ENCODE measurements at regions not wholly inside any gene's neighbourhood (a gene's known extent, or its start where the extent isn't known, plus 50 kb on each side); places are given as distances from the start of the nearest gene placed in this dataset.
A peak's percentile ranks its signal among the peaks of the same experiment; 100 is the strongest.

DNA sequence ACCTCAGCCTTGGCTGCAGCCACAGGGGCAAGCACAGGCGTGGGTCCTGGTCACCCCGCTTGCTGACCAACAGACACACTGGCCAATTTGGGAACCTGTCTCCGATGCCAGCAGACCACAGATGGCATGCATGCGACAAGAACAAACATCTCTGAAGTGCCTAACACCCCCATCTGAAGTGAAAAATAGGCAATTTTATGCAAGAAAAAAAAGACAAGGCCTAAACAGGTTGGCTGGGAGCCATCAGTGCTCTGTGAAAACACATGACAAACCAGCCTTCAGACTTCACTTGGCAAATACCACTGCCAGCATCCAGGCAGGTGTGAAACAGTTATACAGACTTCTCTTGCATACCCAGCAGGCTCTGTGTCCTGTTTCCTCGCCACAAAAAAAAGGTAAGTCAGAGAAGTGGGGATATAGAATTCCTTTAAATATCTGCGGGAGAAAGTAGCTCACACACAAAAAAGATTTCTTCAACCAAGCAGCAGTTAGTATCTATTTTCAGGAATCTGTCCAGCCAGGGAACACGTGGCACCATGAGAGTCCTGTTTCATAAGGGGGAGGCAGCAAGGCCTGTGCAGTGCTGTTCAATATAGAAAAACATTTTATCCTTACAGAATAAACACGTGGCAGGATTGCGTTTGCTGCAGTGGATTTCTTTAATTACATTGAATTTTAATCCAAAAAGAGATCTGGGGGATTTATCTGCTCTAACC is 293.4 kb upstream of the MKLN1 start:
- no peak overlapping the region for H3K4ac ChIP-seq (ENCODE audit: low read depth, low read length)
- no peaks in the 10 kb centered on the region for H3K9me3 ChIP-seq (ENCODE audit: insufficient read depth, low read depth, low read length)
- H3K23ac ChIP-seq (ENCODE audit: low read length): no peak overlapping the region
- H3K14ac ChIP-seq (ENCODE audit: low read length): no peak overlapping the region
- no peak overlapping the region for H3K18ac ChIP-seq (ENCODE audit: low read length)
- peak overlapping the region; percentile 50 for H2AFZ ChIP-seq (ENCODE audit: insufficient read depth, low read length, poor library complexity)
- H3K4me1 ChIP-seq (ENCODE audit: control insufficient read depth in 1 of 2, insufficient read depth in 2 of 2, low read length in 2 of 2): no peaks in the 10 kb centered on the region
- H4K12ac ChIP-seq (ENCODE audit: low read depth, low read length): no peak overlapping the region
- H3K4me2 ChIP-seq (ENCODE audit: low read length): no peak overlapping the region
- no peak overlapping the region for H2BK12ac ChIP-seq (ENCODE audit: low read length)
- no CpG with 5 or more reads among the region's 9 CpGs for WGBS (ENCODE audit: extremely low coverage, insufficient coverage, insufficient read length)
- H3K27ac ChIP-seq (ENCODE audit: low read depth, low read length): no peak overlapping the region
- H3K9ac ChIP-seq (ENCODE audit: low read length): no peak overlapping the region
- no peak overlapping the region for H2AK5ac ChIP-seq (ENCODE audit: low read length)
- no peak overlapping the region for H4K8ac ChIP-seq (ENCODE audit: low read depth, low read length)
- no peak overlapping the region for H2BK120ac ChIP-seq (ENCODE audit: insufficient read depth, low read length, poor library complexity)
- peaks cover 2% of the 10 kb centered on the region for H3K79me2 ChIP-seq (ENCODE audit: control insufficient read depth, insufficient read depth, low read length, poor library complexity)
- no peak overlapping the region for H4K91ac ChIP-seq (ENCODE audit: low read depth, low read length)
- H3K4me3 ChIP-seq (ENCODE audit: low read depth, low read length): no peak overlapping the region
- no peak overlapping the region for H2BK5ac ChIP-seq (ENCODE audit: low read depth, low read length, poor library complexity)
- no peaks in the 10 kb centered on the region for H3K27me3 ChIP-seq (ENCODE audit: insufficient read depth, low read length)
- H3K79me1 ChIP-seq (ENCODE audit: low read length): peaks cover 2% of the 10 kb centered on the region
- no peak for DNase-seq
- H3K36me3 ChIP-seq (ENCODE audit: control insufficient read depth in 1 of 2, insufficient read depth in 2 of 2, low read length in 2 of 2): no peaks in the 10 kb centered on the region

GRCh38 chr7:131035088-131035770 is 292.4 kb upstream of the MKLN1 start:
- WGBS (ENCODE audit: extremely low coverage, insufficient coverage, insufficient read length): no CpG with 5 or more reads among the region's 8 CpGs
- no peak overlapping the region for H3K14ac ChIP-seq (ENCODE audit: low read length)
- H3K18ac ChIP-seq (ENCODE audit: low read length): no peak overlapping the region

DNA sequence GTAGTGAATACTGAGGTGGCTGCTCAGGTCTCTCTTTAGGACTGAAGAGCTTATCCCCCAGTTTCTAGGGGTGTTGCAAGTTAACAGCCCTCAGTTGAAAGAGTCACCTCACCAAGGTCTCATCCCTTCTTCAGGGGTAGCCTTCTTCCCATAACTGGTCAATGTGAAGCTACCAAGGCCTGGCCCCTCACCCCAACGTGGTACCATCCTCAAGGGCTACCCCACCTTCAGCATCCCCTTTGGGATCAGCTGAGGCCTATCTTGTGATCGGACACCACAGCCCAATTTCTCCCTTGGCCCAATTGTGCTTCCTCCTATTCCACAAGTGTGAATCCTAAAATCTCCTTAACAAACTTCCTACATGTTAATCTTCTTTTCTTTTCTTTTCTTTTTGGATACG is 289.5 kb upstream of the MKLN1 start:
- no peak overlapping the region for H3K18ac ChIP-seq (ENCODE audit: low read length)
- no peak overlapping the region for H3K4ac ChIP-seq (ENCODE audit: low read depth, low read length)
- no peaks in the 10 kb centered on the region for H3K79me1 ChIP-seq (ENCODE audit: low read length)
- no peak overlapping the region for H3K14ac ChIP-seq (ENCODE audit: low read length)
- H2BK5ac ChIP-seq (ENCODE audit: low read depth, low read length, poor library complexity): no peak overlapping the region
- H3K4me2 ChIP-seq (ENCODE audit: low read length): no peak overlapping the region
- no peak for DNase-seq
- no peaks in the 10 kb centered on the region for H3K4me1 ChIP-seq (ENCODE audit: control insufficient read depth in 1 of 2, insufficient read depth in 2 of 2, low read length in 2 of 2)
- H3K36me3 ChIP-seq (ENCODE audit: control insufficient read depth in 1 of 2, insufficient read depth in 2 of 2, low read length in 2 of 2): no peaks in the 10 kb centered on the region
- H4K8ac ChIP-seq (ENCODE audit: low read depth, low read length): no peak overlapping the region
- H2BK12ac ChIP-seq (ENCODE audit: low read length): no peak overlapping the region
- no peak overlapping the region for H4K12ac ChIP-seq (ENCODE audit: low read depth, low read length)
- no peak overlapping the region for H2BK120ac ChIP-seq (ENCODE audit: insufficient read depth, low read length, poor library complexity)
- H4K91ac ChIP-seq (ENCODE audit: low read depth, low read length): no peak overlapping the region
- no CpG with 5 or more reads among the region's 3 CpGs for WGBS (ENCODE audit: extremely low coverage, insufficient coverage, insufficient read length)
- H3K23ac ChIP-seq (ENCODE audit: low read length): no peak overlapping the region
- H3K27ac ChIP-seq (ENCODE audit: low read depth, low read length): no peak overlapping the region
- H2AK5ac ChIP-seq (ENCODE audit: low read length): no peak overlapping the region
- no peak overlapping the region for H2AFZ ChIP-seq (ENCODE audit: insufficient read depth, low read length, poor library complexity)
- H3K9me3 ChIP-seq (ENCODE audit: insufficient read depth, low read depth, low read length): no peaks in the 10 kb centered on the region
- no peaks in the 10 kb centered on the region for H3K27me3 ChIP-seq (ENCODE audit: insufficient read depth, low read length)
- H3K4me3 ChIP-seq (ENCODE audit: low read depth, low read length): no peak overlapping the region
- H3K9ac ChIP-seq (ENCODE audit: low read length): no peak overlapping the region
- peaks cover 2% of the 10 kb centered on the region for H3K79me2 ChIP-seq (ENCODE audit: control insufficient read depth, insufficient read depth, low read length, poor library complexity)

More at GRCh38 chr7:131035088-131035770, 292.4 kb upstream of the MKLN1 start:
- Histone ChIP-seq H4K91ac (ENCODE audit: low read depth, low read length) (no peak overlapping the region), H2BK120ac (ENCODE audit: insufficient read depth, low read length, poor library complexity) (no peak overlapping the region), H3K27ac (ENCODE audit: low read depth, low read length) (no peak overlapping the region), H2AFZ (ENCODE audit: insufficient read depth, low read length, poor library complexity) (no peak overlapping the region), H4K12ac (ENCODE audit: low read depth, low read length) (no peak overlapping the region), H2BK5ac (ENCODE audit: low read depth, low read length, poor library complexity) (no peak overlapping the region), H3K9ac (ENCODE audit: low read length) (no peak overlapping the region), H3K4me2 (ENCODE audit: low read length) (no peak overlapping the region), H2BK12ac (ENCODE audit: low read length) (no peak overlapping the region), H3K9me3 (ENCODE audit: insufficient read depth, low read depth, low read length) (no peaks in the 10 kb centered on the region), H3K79me1 (ENCODE audit: low read length) (peaks cover under 1% of the 10 kb centered on the region), H4K8ac (ENCODE audit: low read depth, low read length) (no peak overlapping the region), H3K4me3 (ENCODE audit: low read depth, low read length) (no peak overlapping the region), H3K4me1 (ENCODE audit: control insufficient read depth in 1 of 2, insufficient read depth in 2 of 2, low read length in 2 of 2) (no peaks in the 10 kb centered on the region), H3K27me3 (ENCODE audit: insufficient read depth, low read length) (no peaks in the 10 kb centered on the region), H3K36me3 (ENCODE audit: control insufficient read depth in 1 of 2, insufficient read depth in 2 of 2, low read length in 2 of 2) (no peaks in the 10 kb centered on the region), H3K23ac (ENCODE audit: low read length) (no peak overlapping the region), H3K4ac (ENCODE audit: low read depth, low read length) (no peak overlapping the region), H3K79me2 (ENCODE audit: control insufficient read depth, insufficient read depth, low read length, poor library complexity) (peaks cover 2% of the 10 kb centered on the region), H2AK5ac (ENCODE audit: low read length) (no peak overlapping the region)
- no peak for DNase-seq

GRCh38 chr7:131039355-131039762 is 288.3 kb upstream of the MKLN1 start:
- Histone ChIP-seq H3K9me3 (ENCODE audit: insufficient read depth, low read depth, low read length) (no peaks in the 10 kb centered on the region), H3K4ac (ENCODE audit: low read depth, low read length) (no peak overlapping the region), H3K18ac (ENCODE audit: low read length) (no peak overlapping the region), H3K4me1 (ENCODE audit: control insufficient read depth in 1 of 2, insufficient read depth in 2 of 2, low read length in 2 of 2) (no peaks in the 10 kb centered on the region), H3K4me2 (ENCODE audit: low read length) (no peak overlapping the region), H3K79me2 (ENCODE audit: control insufficient read depth, insufficient read depth, low read length, poor library complexity) (no peaks in the 10 kb centered on the region), H3K36me3 (ENCODE audit: control insufficient read depth in 1 of 2, insufficient read depth in 2 of 2, low read length in 2 of 2) (no peaks in the 10 kb centered on the region), H4K91ac (ENCODE audit: low read depth, low read length) (no peak overlapping the region), H2AFZ (ENCODE audit: insufficient read depth, low read length, poor library complexity) (no peak overlapping the region), H3K23ac (ENCODE audit: low read length) (no peak overlapping the region), H3K27ac (ENCODE audit: low read depth, low read length) (no peak overlapping the region), H2BK5ac (ENCODE audit: low read depth, low read length, poor library complexity) (no peak overlapping the region), H2BK120ac (ENCODE audit: insufficient read depth, low read length, poor library complexity) (no peak overlapping the region), H3K4me3 (ENCODE audit: low read depth, low read length) (no peak overlapping the region), H4K8ac (ENCODE audit: low read depth, low read length) (no peak overlapping the region), H3K14ac (ENCODE audit: low read length) (no peak overlapping the region), H3K9ac (ENCODE audit: low read length) (no peak overlapping the region), H2BK12ac (ENCODE audit: low read length) (no peak overlapping the region), H2AK5ac (ENCODE audit: low read length) (no peak overlapping the region), H4K12ac (ENCODE audit: low read depth, low read length) (no peak overlapping the region), H3K79me1 (ENCODE audit: low read length) (no peaks in the 10 kb centered on the region), H3K27me3 (ENCODE audit: insufficient read depth, low read length) (no peaks in the 10 kb centered on the region)
- DNase-seq: no peak
- WGBS (ENCODE audit: extremely low coverage, insufficient coverage, insufficient read length): no CpG with 5 or more reads among the region's 2 CpGs

Data from trophoblast cell (in vitro differentiated cells and primary cell).